Endothelial cell of umbilical vein (primary cell): ENCODE measurements at regions not wholly inside any gene's neighbourhood (a gene's known extent, or its start where the extent isn't known, plus 50 kb on each side); places are given as distances from the start of the nearest gene placed in this dataset.

Source experiments
- BruUV-seq: library from RNA; stranded (reverse); fragments of 400-500 nt; replicated peaks from 2 replicates; lab custom pipeline; 2021; lab: Mats Ljungman, UMichigan
- CTCF ChIA-PET: fragments of 300-600, 350-600 bp; sonication (Branson Sonifier 250); formaldehyde crosslinking; loops from one replicate; lab custom pipeline; 2021; ENCODE audit warnings: antibody characterized with exemption, inconsistent platforms; lab: Charles Lee
- POLR2A ChIA-PET: fragments of 300-600, 350-600 bp; sonication (Branson Sonifier 250); formaldehyde crosslinking; loops from one replicate; lab custom pipeline; 2021; ENCODE audit warnings: antibody characterized with exemption, inconsistent platforms; lab: Charles Lee
- DNase-seq: peaks from one replicate; pipeline ENCODE4 v3.0.0-alpha.2; 2011; ENCODE audit warnings: low read depth, low spot score
- FAIRE-seq: peaks from 2 replicates; lab custom pipeline; 2011; peaks lifted over from hg19 to GRCh38; lab: Jason Lieb, UNC
- H2AFZ ChIP-seq: 2 replicates; pipeline ENCODE4 v1.6.0; 2012; ENCODE audit warnings: low read depth, low read length, control low read depth, inconsistent platforms
- H3K27ac ChIP-seq: 2 replicates; pipeline ENCODE4 v1.5.1; 2011; ENCODE audit warnings: low read depth, mild to moderate bottlenecking, control low read depth, low read length, moderate library complexity; ENCODE audit not compliant: insufficient read depth
- H3K27me3 ChIP-seq, 2 experiments: 2 replicates each; pipeline versions ENCODE4 v1.6.0 to v1.6.1; 2011; ENCODE audit warnings: low read length in 2 of 2, mixed read lengths in 1 of 2; ENCODE audit not compliant: control insufficient read depth in 2 of 2, insufficient read depth in 2 of 2
- H3K36me3 ChIP-seq, 2 experiments: 2 replicates in 1 of 2; 3 replicates in 1 of 2; pipeline ENCODE4 v1.5.1; 2011; ENCODE audit warnings: low read length in 2 of 2, mild to moderate bottlenecking in 1 of 2, moderate library complexity in 1 of 2; ENCODE audit not compliant: control insufficient read depth in 2 of 2, insufficient read depth in 2 of 2; ENCODE audit errors: extremely low read depth in 1 of 2
- H3K4me1 ChIP-seq: 3 replicates; pipeline ENCODE4 v1.5.1; 2011; ENCODE audit warnings: mild to moderate bottlenecking, low read length; ENCODE audit not compliant: control insufficient read depth, insufficient read depth; ENCODE audit errors: extremely low read depth
- H3K4me2 ChIP-seq: 2 replicates; pipeline ENCODE4 v1.6.1; 2011; ENCODE audit warnings: low read length, control low read depth, mixed read lengths; ENCODE audit not compliant: insufficient read depth
- H3K4me3 ChIP-seq, 3 experiments: fragments of 200-600 bp in 1 of 3; sonication (generic), shearing (Covaris generic) in 1 of 3; replicated peaks in 1 of 3; 2 replicates each; pipeline ENCODE4 v1.5.1; 2011 to 2016; ENCODE audit warnings: control low read depth in 3 of 3, low read length in 3 of 3, mild to moderate bottlenecking in 2 of 3, inconsistent platforms in 1 of 3, low read depth in 1 of 3, moderate library complexity in 1 of 3; ENCODE audit not compliant: insufficient read depth in 1 of 3
- H3K79me2 ChIP-seq: 2 replicates; pipeline ENCODE4 v1.6.0; 2012; ENCODE audit warnings: low read length, inconsistent platforms; ENCODE audit not compliant: control insufficient read depth, insufficient read depth
- H3K9ac ChIP-seq: replicated peaks from 2 replicates; pipeline ENCODE3; 2011; ENCODE audit warnings: low read length, control low read depth; ENCODE audit not compliant: insufficient read depth; ENCODE audit errors: extremely low read depth
- H3K9me1 ChIP-seq: replicated peaks from 3 replicates; pipeline ENCODE4 v1.6.0; 2011; ENCODE audit warnings: mild to moderate bottlenecking, low read length; ENCODE audit not compliant: control insufficient read depth, insufficient read depth; ENCODE audit errors: extremely low read depth
- H3K9me3 ChIP-seq: replicated peaks from 2 replicates; pipeline ENCODE4 v1.5.1; 2012; ENCODE audit warnings: low read length, inconsistent platforms; ENCODE audit not compliant: control insufficient read depth, insufficient read depth
- H4K20me1 ChIP-seq: replicated peaks from 2 replicates; pipeline ENCODE3; 2011; ENCODE audit warnings: mild to moderate bottlenecking, low read length; ENCODE audit not compliant: control insufficient read depth, insufficient read depth; ENCODE audit errors: extremely low read depth
- EZH2 ChIP-seq: IDR thresholded peaks from 2 replicates; pipeline ENCODE4 v1.6.1; 2012; ENCODE audit warnings: borderline replicate concordance, low read depth, mild to moderate bottlenecking, moderate library complexity, low read length, inconsistent platforms; ENCODE audit not compliant: severe bottlenecking
- FOS ChIP-seq: IDR thresholded peaks from 2 replicates; pipeline ENCODE4 v1.6.1; 2011; ENCODE audit warnings: mild to moderate bottlenecking, low read length, moderate library complexity, borderline replicate concordance; ENCODE audit not compliant: insufficient read depth
- GATA2 ChIP-seq: IDR thresholded peaks from 2 replicates; pipeline ENCODE4 v1.7.0; 2011; ENCODE audit warnings: low read depth, mild to moderate bottlenecking, moderate library complexity, mixed read lengths, low read length; ENCODE audit not compliant: insufficient read length, insufficient read depth
- JUN ChIP-seq: IDR thresholded peaks from 2 replicates; pipeline ENCODE4 v1.6.1; 2011; ENCODE audit warnings: borderline replicate concordance, low read depth; ENCODE audit not compliant: insufficient read length, insufficient read depth
- MYC ChIP-seq: IDR thresholded peaks from one replicate; pipeline ENCODE4 v1.6.1; 2011; ENCODE audit warnings: mild to moderate bottlenecking, low read depth, low read length
- POLR2A ChIP-seq: IDR thresholded peaks from 2 replicates; pipeline ENCODE4 v1.6.1; 2012; ENCODE audit warnings: low read depth, mild to moderate bottlenecking, control low read depth, low read length
- POLR2AphosphoS5 ChIP-seq: IDR thresholded peaks from 2 replicates; pipeline ENCODE4 v1.6.1; 2012; ENCODE audit warnings: low read depth, mild to moderate bottlenecking, control low read depth, low read length, moderate library complexity; ENCODE audit not compliant: insufficient read depth
- dilution Hi-C: fragments of 300-500 bp; cut with MboI; formaldehyde crosslinking; loops from one replicate; pipeline ENCODE4 v1.15.0; 2019; ENCODE audit warnings: low sequenced_read_pairs; ENCODE audit not compliant: extremely low pct_ligation_motif_present
- intact Hi-C: fragments of 100-400 bp; cut with micrococcal nuclease; formaldehyde crosslinking; loops from one replicate; pipeline ENCODE4 v1.10.0; 2022
- TF ChIP-seq, protein P1 (sequence below), 2 donors: IDR thresholded peaks; 1 replicate in 1 of 2; 2 replicates in 1 of 2; pipeline ENCODE4 v1.5.1; 2011; ENCODE audit warnings: low read length in 2 of 2, mild to moderate bottlenecking in 2 of 2, moderate library complexity in 2 of 2, control low read depth in 1 of 2, inconsistent platforms in 1 of 2, low read depth in 1 of 2; ENCODE audit not compliant: insufficient read depth in 1 of 2; ENCODE audit errors: extremely low read depth in 1 of 2
- TF ChIP-seq, protein P2 (sequence below): IDR thresholded peaks from 2 replicates; pipeline ENCODE4 v1.6.1; 2011; ENCODE audit not compliant: insufficient read depth, insufficient read length

DNA sequence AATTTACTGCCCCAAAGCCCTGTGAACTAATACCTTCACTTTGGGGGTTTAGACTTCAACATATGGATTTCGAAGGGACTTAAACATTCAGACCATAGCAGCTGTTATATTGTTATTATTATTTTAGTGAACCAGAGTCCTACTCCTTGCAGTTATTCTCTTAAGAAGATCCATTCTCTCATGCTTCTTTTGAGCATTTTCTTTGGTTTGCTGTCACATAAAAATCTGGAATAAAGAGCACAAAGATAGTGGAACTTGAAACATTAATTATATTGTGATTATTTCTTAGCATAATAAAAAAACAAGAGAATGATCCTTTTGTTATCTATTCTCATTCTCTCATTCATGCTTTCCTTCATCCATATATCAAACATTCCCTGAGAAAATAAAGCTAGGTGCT is 166.4 kb upstream of the GBE1 start:
- no peak for TF ChIP-seq GATA2
- TF ChIP-seq JUN, result no peak
- FAIRE-seq, result no peak
- Histone ChIP-seq H3K4me1 (no peaks in the 10 kb centered on the region), H4K20me1 (no peaks in the 10 kb centered on the region), H3K9me1 (no peaks in the 10 kb centered on the region), H3K4me2 (no peak overlapping the region), H3K9ac (no peak overlapping the region), H3K79me2 (no peaks in the 10 kb centered on the region), H3K9me3 (no peaks in the 10 kb centered on the region), H3K27ac (no peak overlapping the region), H3K4me3 (no peak overlapping the region), H2AFZ (no peak overlapping the region), H3K27me3 (peaks cover 1 to 5% of the 10 kb centered on the region in 2 experiments), H3K36me3 (no peaks in the 10 kb centered on the region)
- CTCF ChIA-PET, result interaction anchor here (1.0 kb wide), 1 partner anchor 9 kb away, joined by 3 read pairs; no protein-coding TSS in a partner anchor
- intact Hi-C loops, result no loop called here
- dilution Hi-C loops, result no loop called here
- BruUV-seq, result no TSS peak
- no peak for DNase-seq
- POLR2A ChIA-PET, result no interaction called here

DNA sequence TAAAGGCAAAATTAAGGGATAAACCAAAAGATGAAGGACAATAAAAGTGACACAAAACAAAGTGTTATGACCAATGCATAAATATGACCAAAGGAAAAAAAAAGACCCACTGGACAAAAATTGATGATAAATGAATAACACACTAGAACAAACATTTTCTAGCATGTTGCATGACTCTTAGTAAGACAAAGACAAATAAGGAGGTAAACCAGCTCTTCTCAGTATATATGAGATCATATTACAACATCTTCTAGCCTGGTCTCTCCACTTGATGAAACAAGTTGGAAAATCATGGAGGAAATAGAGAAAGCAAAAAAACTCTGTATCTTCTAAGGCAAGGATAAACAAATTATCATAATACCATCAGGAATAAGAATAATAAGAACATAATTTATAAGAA is 163.9 kb upstream of the GBE1 start:
- ChIA-PET POLR2A (no interaction called here), CTCF (no interaction called here)
- DNase-seq, result no peak
- dilution Hi-C loops (no loop called here), intact Hi-C loops (no loop called here)
- Histone ChIP-seq H3K9ac (no peak overlapping the region), H3K4me1 (no peaks in the 10 kb centered on the region), H3K9me1 (no peaks in the 10 kb centered on the region), H3K27ac (no peak overlapping the region), H3K27me3 (peaks cover 1 to 5% of the 10 kb centered on the region in 2 experiments), H4K20me1 (no peaks in the 10 kb centered on the region), H3K79me2 (no peaks in the 10 kb centered on the region), H3K4me2 (no peak overlapping the region), H3K4me3 (no peak overlapping the region), H3K9me3 (no peaks in the 10 kb centered on the region), H3K36me3 (no peaks in the 10 kb centered on the region), H2AFZ (no peak overlapping the region)
- BruUV-seq, result no TSS peak
- FAIRE-seq, result no peak
- no peak for TF ChIP-seq EZH2
- TF ChIP-seq JUN, result no peak
- TF ChIP-seq GATA2, result no peak
- no peak for TF ChIP-seq POLR2AphosphoS5
- no peak for TF ChIP-seq FOS
- TF ChIP-seq, protein P1, sequence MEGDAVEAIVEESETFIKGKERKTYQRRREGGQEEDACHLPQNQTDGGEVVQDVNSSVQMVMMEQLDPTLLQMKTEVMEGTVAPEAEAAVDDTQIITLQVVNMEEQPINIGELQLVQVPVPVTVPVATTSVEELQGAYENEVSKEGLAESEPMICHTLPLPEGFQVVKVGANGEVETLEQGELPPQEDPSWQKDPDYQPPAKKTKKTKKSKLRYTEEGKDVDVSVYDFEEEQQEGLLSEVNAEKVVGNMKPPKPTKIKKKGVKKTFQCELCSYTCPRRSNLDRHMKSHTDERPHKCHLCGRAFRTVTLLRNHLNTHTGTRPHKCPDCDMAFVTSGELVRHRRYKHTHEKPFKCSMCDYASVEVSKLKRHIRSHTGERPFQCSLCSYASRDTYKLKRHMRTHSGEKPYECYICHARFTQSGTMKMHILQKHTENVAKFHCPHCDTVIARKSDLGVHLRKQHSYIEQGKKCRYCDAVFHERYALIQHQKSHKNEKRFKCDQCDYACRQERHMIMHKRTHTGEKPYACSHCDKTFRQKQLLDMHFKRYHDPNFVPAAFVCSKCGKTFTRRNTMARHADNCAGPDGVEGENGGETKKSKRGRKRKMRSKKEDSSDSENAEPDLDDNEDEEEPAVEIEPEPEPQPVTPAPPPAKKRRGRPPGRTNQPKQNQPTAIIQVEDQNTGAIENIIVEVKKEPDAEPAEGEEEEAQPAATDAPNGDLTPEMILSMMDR (IDR thresholded peaks at IDR 0.05; ENCODE audit: extremely low read depth in 1 of 2, insufficient read depth in 1 of 2, low read depth in 1 of 2, low read length in 2 of 2), result no peak
- no peak for TF ChIP-seq POLR2A
- TF ChIP-seq, protein P2, sequence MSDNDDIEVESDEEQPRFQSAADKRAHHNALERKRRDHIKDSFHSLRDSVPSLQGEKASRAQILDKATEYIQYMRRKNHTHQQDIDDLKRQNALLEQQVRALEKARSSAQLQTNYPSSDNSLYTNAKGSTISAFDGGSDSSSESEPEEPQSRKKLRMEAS, result no peak
- TF ChIP-seq MYC, result no peak
